Activated CD4-positive, alpha-beta T cell treated with anti-CD3 and anti-CD28 coated beads, Interleukin-2, amount 50 U/mL, for 24 hours (primary cell): ENCODE measurements at regions not wholly inside any gene's neighbourhood (a gene's known extent, or its start where the extent isn't known, plus 50 kb on each side); places are given as distances from the start of the nearest gene placed in this dataset.

Source experiments
- DNase-seq, 2 donors: peaks; one replicate each; pipeline ENCODE4 v3.0.0-alpha.2; 2020; ENCODE audit warnings: low read depth in 1 of 2, low spot score in 1 of 2

GRCh38 chr5:124692950-124693349 is 53.5 kb downstream of the ZNF608 start:
- no peak for DNase-seq

- DNase-seq, result no peak
Measured at GRCh38 chr5:124692324-124692723, 54.1 kb downstream of the ZNF608 start.

GRCh38 chr5:124689653-124690052 is 56.8 kb downstream of the ZNF608 start:
- DNase-seq, result no peak

GRCh38 chr5:124686239-124687004 is 60.0 kb downstream of the ZNF608 start:
- no peak for DNase-seq

- DNase-seq, result no peak
Measured at GRCh38 chr5:124685404-124685930, 61.0 kb downstream of the ZNF608 start.

GRCh38 chr5:124683917-124684555 is 62.4 kb downstream of the ZNF608 start:
- DNase-seq, result no peak

- no peak for DNase-seq
Measured at GRCh38 chr5:124679578-124680199, 66.8 kb downstream of the ZNF608 start.

- no peak for DNase-seq
Measured at GRCh38 chr5:124678922-124679519, 67.4 kb downstream of the ZNF608 start.

- DNase-seq, result no peak
Measured at GRCh38 chr5:124678468-124678867, 68.0 kb downstream of the ZNF608 start.

GRCh38 chr5:124677374-124678351 is 68.8 kb downstream of the ZNF608 start:
- DNase-seq, result no peak

- no peak for DNase-seq
Measured at GRCh38 chr5:124675931-124676846, 70.2 kb downstream of the ZNF608 start.

GRCh38 chr5:124671193-124671592 is 75.2 kb downstream of the ZNF608 start:
- DNase-seq, result no peak

- no peak for DNase-seq
Measured at GRCh38 chr5:124670722-124671184, 75.7 kb downstream of the ZNF608 start.

- DNase-seq, result no peak
Measured at GRCh38 chr5:124669956-124670721, 76.3 kb downstream of the ZNF608 start.

GRCh38 chr5:124669300-124669648 is 77.2 kb downstream of the ZNF608 start:
- no peak for DNase-seq

- DNase-seq, result no peak
Measured at GRCh38 chr5:124668353-124669299, 77.8 kb downstream of the ZNF608 start.

GRCh38 chr5:124665625-124666024 is 80.8 kb downstream of the ZNF608 start:
- no peak for DNase-seq

- no peak for DNase-seq
Measured at GRCh38 chr5:124665035-124665434, 81.4 kb downstream of the ZNF608 start.
